K562 (cell line): ENCODE measurements at regions not wholly inside any gene's neighbourhood (a gene's known extent, or its start where the extent isn't known, plus 50 kb on each side); places are given as distances from the start of the nearest gene placed in this dataset.

Experiments
- ATAC-seq: fragments of 200-7000 bp; cut with Tn5 transposase; 3 replicates; pipeline ENCODE4 v1.9.1; 2020; ENCODE audit warnings: moderate library complexity
- BruUV-seq: library from RNA; stranded (reverse); fragments of 400-500 nt; replicated peaks from 2 replicates; lab custom pipeline; 2021; lab: Mats Ljungman, UMichigan
- CTCF ChIA-PET: fragments of 300-600 bp; formaldehyde crosslinking; extraction: SDS; loops from one replicate; lab custom pipeline; 2021; ENCODE audit warnings: low intra/inter-chr PET ratio; lab: Yijun Ruan, JAX
- POLR2A ChIA-PET: fragments of 300-600, 350-650 bp; sonication (Branson Sonifier 250); formaldehyde crosslinking; extraction: SDS; loops from one replicate; lab custom pipeline; 2021; ENCODE audit warnings: antibody characterized with exemption, inconsistent platforms; lab: Yijun Ruan, JAX
- DNase-seq, 4 experiments: peaks; one replicate each; pipeline versions ENCODE4 v3.0.0 to v3.0.0-alpha.2; 2011 to 2018; ENCODE audit warnings: low spot score in 3 of 4, mixed read lengths in 3 of 4; ENCODE audit errors: extremely low read depth in 1 of 4
- FAIRE-seq: peaks from 2 replicates; lab custom pipeline; 2011; peaks lifted over from hg19 to GRCh38; lab: Jason Lieb, UNC
- H2AFZ ChIP-seq: 2 replicates; pipeline ENCODE4 v1.6.0; 2011; ENCODE audit warnings: low read depth, low read length, control low read depth, inconsistent platforms
- H3K27ac ChIP-seq: fragments of 200-600 bp; 3 replicates; pipeline ENCODE4 v1.8.0; 2011; ENCODE audit warnings: low read depth, mild to moderate bottlenecking, control low read depth, inconsistent platforms, low read length, moderate library complexity, mixed read lengths; ENCODE audit errors: extremely low read depth
- H3K27me3 ChIP-seq, 2 experiments: fragments of 300-600 bp in 1 of 2; 2 replicates in 1 of 2; 3 replicates in 1 of 2; pipeline versions ENCODE4 v1.6.0 to v1.8.0; 2011; ENCODE audit warnings: inconsistent platforms in 2 of 2, low read length in 2 of 2, mild to moderate bottlenecking in 1 of 2, mixed read lengths in 1 of 2, moderate library complexity in 1 of 2; ENCODE audit not compliant: control insufficient read depth in 2 of 2, insufficient read depth in 2 of 2
- H3K36me3 ChIP-seq: fragments of 300-600 bp; 3 replicates; pipeline ENCODE4 v1.8.0; 2011; ENCODE audit warnings: mild to moderate bottlenecking, low read length, inconsistent platforms; ENCODE audit not compliant: control insufficient read depth, insufficient read depth
- H3K4me1 ChIP-seq, 2 experiments: fragments of 200-600 bp in 1 of 2; replicated peaks in 1 of 2; 2 replicates in 1 of 2; 3 replicates in 1 of 2; pipeline versions ENCODE4 v1.5.1 to v1.8.0; 2011; ENCODE audit warnings: inconsistent platforms in 2 of 2, low read length in 2 of 2, mild to moderate bottlenecking in 1 of 2, mixed read lengths in 1 of 2, moderate library complexity in 1 of 2; ENCODE audit not compliant: control insufficient read depth in 2 of 2, insufficient read depth in 2 of 2
- H3K4me2 ChIP-seq: 2 replicates; pipeline ENCODE4 v1.6.1; 2011; ENCODE audit warnings: low read length, control low read depth, inconsistent platforms, mixed read lengths; ENCODE audit not compliant: insufficient read depth
- H3K4me3 ChIP-seq: fragments of 200-600 bp; sonication (generic), shearing (Covaris generic); 2 replicates; pipeline ENCODE4 v1.5.1; 2016; ENCODE audit warnings: control low read depth, inconsistent platforms
- H3K79me2 ChIP-seq: fragments of 200-600 bp; 3 replicates; pipeline ENCODE4 v1.8.0; 2011; ENCODE audit warnings: low read length, inconsistent platforms; ENCODE audit not compliant: control insufficient read depth, insufficient read depth
- H3K9ac ChIP-seq, 2 experiments: 2 replicates each; pipeline versions ENCODE4 v1.6.0 to v1.6.1; 2011; ENCODE audit warnings: low read depth in 2 of 2, low read length in 2 of 2, control low read depth in 1 of 2, inconsistent platforms in 1 of 2, mild to moderate bottlenecking in 1 of 2, mixed read lengths in 1 of 2; ENCODE audit not compliant: insufficient read depth in 1 of 2
- H3K9me1 ChIP-seq: one replicate; pipeline ENCODE4 v1.6.0; 2011; ENCODE audit warnings: inconsistent platforms, mild to moderate bottlenecking, low read length, moderate library complexity; ENCODE audit not compliant: control insufficient read depth, insufficient read depth
- H3K9me3 ChIP-seq: replicated peaks from 2 replicates; pipeline ENCODE4 v1.5.1; 2011; ENCODE audit warnings: low read depth, low read length, inconsistent platforms; ENCODE audit not compliant: control insufficient read depth, insufficient read depth
- H4K20me1 ChIP-seq: replicated peaks from 2 replicates; pipeline ENCODE4 v1.6.1; 2011; ENCODE audit warnings: low read length, inconsistent platforms, mixed read lengths; ENCODE audit not compliant: control insufficient read depth, insufficient read depth
- DACH1 ChIP-seq: fragments of 450-650 bp; IDR thresholded peaks from 2 replicates; pipeline ENCODE4 v1.6.1; 2018; ENCODE audit not compliant: partially characterized antibody
- ELF4 ChIP-seq: fragments of 450-650 bp; formaldehyde crosslinking; IDR thresholded peaks from 2 replicates; pipeline ENCODE4 v1.4.0; 2022; ENCODE audit warnings: missing genetic modification characterization
- EZH2 ChIP-seq: IDR thresholded peaks from 2 replicates; pipeline ENCODE4 v1.6.1; 2012; ENCODE audit warnings: low read depth, mild to moderate bottlenecking, inconsistent platforms, low read length, borderline replicate concordance
- HDAC2 ChIP-seq: fragments of 450-650 bp; IDR thresholded peaks from 2 replicates; pipeline ENCODE4 v1.6.1; 2016; ENCODE audit warnings: mild to moderate bottlenecking
- KAT7 ChIP-seq: sonication (generic); formaldehyde crosslinking; IDR thresholded peaks from 2 replicates; pipeline ENCODE4 v1.8.0; 2022; ENCODE audit warnings: missing genetic modification reagents, mild to moderate bottlenecking, borderline replicate concordance
- LCOR ChIP-seq: sonication (generic); formaldehyde crosslinking; IDR thresholded peaks from 2 replicates; pipeline ENCODE4 v1.8.0; 2022; ENCODE audit warnings: mild to moderate bottlenecking, missing genetic modification reagents
- MXD1 ChIP-seq: fragments of 250-450 bp; sonication (Bioruptor Pico); IDR thresholded peaks from 2 replicates; pipeline ENCODE4 v1.8.0; 2021; ENCODE audit warnings: borderline replicate concordance, mild to moderate bottlenecking, moderate library complexity; ENCODE audit not compliant: poor library complexity, severe bottlenecking
- TARDBP ChIP-seq: fragments of 450-650 bp; IDR thresholded peaks from 2 replicates; pipeline ENCODE4 v1.6.1; 2016
- TRIM24 ChIP-seq, 2 experiments: fragments of 450-650 bp; IDR thresholded peaks; 2 replicates each; pipeline ENCODE4 v1.6.1; 2016
- ZBTB12 ChIP-seq: fragments of 250-450 bp; sonication (Bioruptor Pico); IDR thresholded peaks from 2 replicates; pipeline ENCODE4 v1.4.0; 2020
- ZNF143 ChIP-seq: sonication (generic); formaldehyde crosslinking; IDR thresholded peaks from 2 replicates; pipeline ENCODE4 v1.9.0; 2022; ENCODE audit warnings: mild to moderate bottlenecking, missing genetic modification reagents
- ZNF444 ChIP-seq: fragments of 250-450 bp; sonication (Bioruptor Pico); IDR thresholded peaks from 2 replicates; pipeline ENCODE4 v1.4.0; 2020; ENCODE audit warnings: mild to moderate bottlenecking, moderate library complexity
- ZNF740 ChIP-seq, 3 experiments: fragments of 200-800 bp in 1 of 3; sonication (Bioruptor generic) in 1 of 3; sonication (generic) in 1 of 3; formaldehyde crosslinking in 1 of 3; IDR thresholded peaks; 2 replicates each; pipeline versions ENCODE4 v1.6.1 to v1.8.0; 2016 to 2022; ENCODE audit warnings: mild to moderate bottlenecking in 2 of 3, missing compliant biosample characterization in 2 of 3, missing genetic modification characterization in 2 of 3, missing genetic modification reagents in 1 of 3
- ZSCAN32 ChIP-seq: fragments of 450-650 bp; formaldehyde crosslinking; IDR thresholded peaks from 2 replicates; pipeline ENCODE4 v1.4.0; 2020; ENCODE audit warnings: mild to moderate bottlenecking, moderate library complexity
- WGBS: fragments of 100-300 bp; shearing (Covaris generic); methylation state at CpG from one replicate; pipeline ENCODE4 v1.1.6; 2016; ENCODE audit warnings: low coverage, mixed read lengths; ENCODE audit not compliant: insufficient coverage; ENCODE audit errors: missing lambda C conversion rate; 5-methylcytosine and 5-hydroxymethylcytosine counted together
- in situ Hi-C: fragments of 300-500 bp; cut with MboI; formaldehyde crosslinking; loops from 4 replicates; pipeline ENCODE4 v1.15.0; 2018; ENCODE audit warnings: inconsistent platforms, mixed read lengths
- intact Hi-C: fragments of 100-400 bp; cut with micrococcal nuclease; formaldehyde crosslinking; loops from 2 replicates; pipeline ENCODE4 v1.14.2; 2022

GRCh38 chr1:229203991-229204632 is 66.8 kb upstream of the RAB4A start:
- no TSS peak for BruUV-seq
- peaks cover 9 to 16% of the 10 kb centered on the region in 2 experiments for H3K4me1 ChIP-seq
- TF ChIP-seq ZNF143 (CRISPR knock-in tag) (no peak), TARDBP (no peak), KAT7 (CRISPR knock-in tag) (no peak), ZSCAN32 (CRISPR knock-in tag) (no peak), ZNF740 (CRISPR knock-in tag; IDR thresholded peaks at IDR 0.05) (no peak), ZNF740 (tag; IDR thresholded peaks at IDR 0.05) (no peak), LCOR (CRISPR knock-in tag) (no peak), ZNF444 (no peak), ELF4 (CRISPR knock-in tag) (no peak), TRIM24 (IDR thresholded peaks at IDR 0.05) (no peak), DACH1 (no peak), HDAC2 (no peak), ZBTB12 (no peak), EZH2 (no peak), MXD1 (CRISPR knock-in tag) (no peak)
- ATAC-seq (no peak), FAIRE-seq (no peak), DNase-seq (no peak)
- peak overlapping the region in 1 of 2 experiments; percentile 37; a peak in 1 of 4 replicates for H3K9ac ChIP-seq
- WGBS: 21% methylated on average over 11 of the region's 11 CpGs
- ChIA-PET CTCF (no interaction called here), POLR2A (no interaction called here)
- no peak overlapping the region for H3K4me3 ChIP-seq
- H3K9me1 ChIP-seq: no peaks in the 10 kb centered on the region
- H2AFZ ChIP-seq: peak overlapping the region; percentile 67
- H3K36me3 ChIP-seq: no peaks in the 10 kb centered on the region
- H3K27ac ChIP-seq: no peak overlapping the region
- H3K79me2 ChIP-seq: no peaks in the 10 kb centered on the region
- in situ Hi-C loops (no loop called here), intact Hi-C loops (no loop called here)
- peaks cover 0 to 35% of the 10 kb centered on the region in 2 experiments; a peak in 4 of 5 replicates for H3K27me3 ChIP-seq
- H3K9me3 ChIP-seq: no peaks in the 10 kb centered on the region
- H3K4me2 ChIP-seq: no peak overlapping the region
- H4K20me1 ChIP-seq: no peaks in the 10 kb centered on the region
